ENCODE measurements at regions not wholly inside any gene's neighbourhood (a gene's known extent, or its start where the extent isn't known, plus 50 kb on each side); places are given as distances from the start of the nearest gene placed in this dataset.

GRCh38 chr16:5642011-5642410 lies 544.4 kb upstream of the EEF2KMT start:
- TF ChIP-seq EZH2 (IDR thresholded peaks at IDR 0.05; ENCODE audit: insufficient read depth, poor library complexity, severe bottlenecking) (no peak), EZH2phosphoT487 (IDR thresholded peaks at IDR 0.05; ENCODE audit: insufficient read depth, low read depth) (no peak)

Data from GM23248 (cell line).